AG04450 (cell line): ENCODE measurements at regions not wholly inside any gene's neighbourhood (a gene's known extent, or its start where the extent isn't known, plus 50 kb on each side); places are given as distances from the start of the nearest gene placed in this dataset.
"Not testable (repeated sequence)": the region's sequence is repeated elsewhere in the genome, so short reads cannot be mapped to it uniquely, and the experiment has no call there.

Source experiments
- CTCF ChIA-PET: fragments of 300-600, 350-600 bp; formaldehyde crosslinking; extraction: SDS; loops from one replicate; lab custom pipeline; 2022; ENCODE audit warnings: antibody characterized with exemption, inconsistent platforms; lab: Charles Lee
- POLR2A ChIA-PET: fragments of 350-600 bp; formaldehyde crosslinking; extraction: SDS; loops from one replicate; lab custom pipeline; 2021; ENCODE audit warnings: antibody characterized with exemption, inconsistent platforms; lab: Yijun Ruan, JAX
- DNase-seq: peaks from one replicate; pipeline ENCODE4 v3.0.0-alpha.2; 2011; ENCODE audit warnings: low read depth, low spot score
- H3K27ac ChIP-seq: one replicate; pipeline ENCODE4 v1.5.1; 2012; ENCODE audit warnings: low read depth, low read length, control low read depth
- H3K27me3 ChIP-seq: one replicate; pipeline ENCODE4 v1.6.0; 2012; ENCODE audit warnings: low read length; ENCODE audit not compliant: control insufficient read depth, insufficient read depth
- H3K4me3 ChIP-seq: 2 replicates; pipeline ENCODE4 v1.5.1; 2011; ENCODE audit warnings: mild to moderate bottlenecking, low read depth, low read length, control low read depth
- H3K9me3 ChIP-seq: 2 replicates; pipeline ENCODE4 v1.5.1; 2012; ENCODE audit warnings: low read length; ENCODE audit not compliant: control insufficient read depth, insufficient read depth
- TF ChIP-seq, protein P1 (sequence below): IDR thresholded peaks from 2 replicates; pipeline ENCODE4 v1.5.1; 2011; ENCODE audit warnings: low read depth, low read length, control low read depth, inconsistent platforms

- DNase-seq, H3K27me3 ChIP-seq, CTCF ChIA-PET, H3K27ac ChIP-seq, POLR2A ChIA-PET, H3K9me3 ChIP-seq, H3K4me3 ChIP-seq: not testable (repeated sequence)
Measured at GRCh38 chr5:97234380-97234779, 51.3 kb upstream of the RIOK2 start.

- no peak overlapping the region for H3K27ac ChIP-seq
- CTCF ChIA-PET, result interaction anchor here (0.8 to 3.3 kb wide), 2 partner anchors 10 to 11 kb away, joined by 3 to 18 read pairs; no protein-coding TSS in a partner anchor
- TF ChIP-seq, protein P1, sequence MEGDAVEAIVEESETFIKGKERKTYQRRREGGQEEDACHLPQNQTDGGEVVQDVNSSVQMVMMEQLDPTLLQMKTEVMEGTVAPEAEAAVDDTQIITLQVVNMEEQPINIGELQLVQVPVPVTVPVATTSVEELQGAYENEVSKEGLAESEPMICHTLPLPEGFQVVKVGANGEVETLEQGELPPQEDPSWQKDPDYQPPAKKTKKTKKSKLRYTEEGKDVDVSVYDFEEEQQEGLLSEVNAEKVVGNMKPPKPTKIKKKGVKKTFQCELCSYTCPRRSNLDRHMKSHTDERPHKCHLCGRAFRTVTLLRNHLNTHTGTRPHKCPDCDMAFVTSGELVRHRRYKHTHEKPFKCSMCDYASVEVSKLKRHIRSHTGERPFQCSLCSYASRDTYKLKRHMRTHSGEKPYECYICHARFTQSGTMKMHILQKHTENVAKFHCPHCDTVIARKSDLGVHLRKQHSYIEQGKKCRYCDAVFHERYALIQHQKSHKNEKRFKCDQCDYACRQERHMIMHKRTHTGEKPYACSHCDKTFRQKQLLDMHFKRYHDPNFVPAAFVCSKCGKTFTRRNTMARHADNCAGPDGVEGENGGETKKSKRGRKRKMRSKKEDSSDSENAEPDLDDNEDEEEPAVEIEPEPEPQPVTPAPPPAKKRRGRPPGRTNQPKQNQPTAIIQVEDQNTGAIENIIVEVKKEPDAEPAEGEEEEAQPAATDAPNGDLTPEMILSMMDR, result no peak
- H3K9me3 ChIP-seq, result no peaks in the 10 kb centered on the region
- no peak for DNase-seq
- no peak overlapping the region for H3K4me3 ChIP-seq
- POLR2A ChIA-PET, result no interaction called here
- no peaks in the 10 kb centered on the region for H3K27me3 ChIP-seq
Measured at GRCh38 chr5:97242341-97242740, 59.3 kb upstream of the RIOK2 start.

GRCh38 chr5:97243353-97243752 is 60.3 kb upstream of the RIOK2 start:
- Histone ChIP-seq H3K27me3 (no peaks in the 10 kb centered on the region), H3K27ac (no peak overlapping the region), H3K4me3 (no peak overlapping the region), H3K9me3 (no peaks in the 10 kb centered on the region)
- TF ChIP-seq, protein P1, result no peak
- no peak for DNase-seq
- POLR2A ChIA-PET, result no interaction called here
- CTCF ChIA-PET, result interaction anchor here (3.3 kb wide), 1 partner anchor 13 kb away, joined by 18 read pairs; no protein-coding TSS in a partner anchor

GRCh38 chr5:97245386-97245785 is 62.3 kb upstream of the RIOK2 start:
- TF ChIP-seq, protein P1, result no peak
- DNase-seq, result no peak
- POLR2A ChIA-PET, result no interaction called here
- Histone ChIP-seq H3K4me3 (no peak overlapping the region), H3K27me3 (no peaks in the 10 kb centered on the region), H3K27ac (no peak overlapping the region), H3K9me3 (no peaks in the 10 kb centered on the region)
- CTCF ChIA-PET, result interaction anchor here (2.8 kb wide), 1 partner anchor 14 kb away, joined by 12 read pairs; no protein-coding TSS in a partner anchor

GRCh38 chr5:97250113-97250512 is 67.1 kb upstream of the RIOK2 start:
- POLR2A ChIA-PET, result no interaction called here
- DNase-seq, result no peak
- no peaks in the 10 kb centered on the region for H3K9me3 ChIP-seq
- no peak overlapping the region for H3K4me3 ChIP-seq
- CTCF ChIA-PET, result no interaction called here
- no peaks in the 10 kb centered on the region for H3K27me3 ChIP-seq
- TF ChIP-seq, protein P1, result no peak
- no peak overlapping the region for H3K27ac ChIP-seq
